OCI-LY7 (cell line): ENCODE measurements at regions not wholly inside any gene's neighbourhood (a gene's known extent, or its start where the extent isn't known, plus 50 kb on each side); places are given as distances from the start of the nearest gene placed in this dataset.

Experiments used
- BruUV-seq: library from RNA; stranded (reverse); fragments of 400-500 nt; replicated peaks from 2 replicates; lab custom pipeline; 2021; lab: Mats Ljungman, UMichigan
- CTCF ChIA-PET: fragments of 300-600 bp; sonication (Branson Sonifier 250); formaldehyde crosslinking; loops from one replicate; lab custom pipeline; 2022; ENCODE audit warnings: antibody characterized with exemption; ENCODE audit not compliant: unreplicated experiment; lab: Charles Lee
- POLR2A ChIA-PET: fragments of 300-600 bp; sonication (Branson Sonifier 250); formaldehyde crosslinking; loops from one replicate; lab custom pipeline; 2022; ENCODE audit warnings: antibody characterized with exemption; lab: Charles Lee
- DNase-seq: peaks from one replicate; pipeline ENCODE4 v3.0.0-alpha.2; 2015; ENCODE audit warnings: low spot score
- H2AFZ ChIP-seq: fragments of 200-600 bp; sonication (generic), shearing (Covaris generic); 2 replicates; pipeline ENCODE4 v1.6.1; 2014; ENCODE audit warnings: mild to moderate bottlenecking, antibody characterized with exemption, low read length, moderate library complexity
- H3K27ac ChIP-seq: fragments of 200-600 bp; sonication (generic); 2 replicates; pipeline ENCODE4 v1.5.1; 2014; ENCODE audit warnings: mixed run types, low read depth, mild to moderate bottlenecking, moderate library complexity, low read length, inconsistent platforms; ENCODE audit not compliant: poor library complexity, severe bottlenecking
- H3K36me3 ChIP-seq: fragments of 200-600 bp; sonication (generic); 2 replicates; pipeline ENCODE4 v1.6.1; 2014; ENCODE audit warnings: mild to moderate bottlenecking, antibody characterized with exemption, low read length, moderate library complexity, mixed read lengths; ENCODE audit not compliant: insufficient read depth
- H3K4me1 ChIP-seq: fragments of 200-600 bp; sonication (generic); 2 replicates; pipeline ENCODE4 v1.5.1; 2014; ENCODE audit warnings: mild to moderate bottlenecking, low read length; ENCODE audit not compliant: insufficient read depth, poor library complexity, severe bottlenecking
- H3K4me2 ChIP-seq: fragments of 200-600 bp; sonication (generic); 2 replicates; pipeline ENCODE4 v1.6.1; 2014; ENCODE audit warnings: mild to moderate bottlenecking, low read length
- H3K4me3 ChIP-seq: fragments of 200-600 bp; sonication (generic); 2 replicates; pipeline ENCODE4 v1.5.1; 2014; ENCODE audit warnings: mild to moderate bottlenecking, low read depth, low read length; ENCODE audit not compliant: poor library complexity, severe bottlenecking
- H3K79me2 ChIP-seq: fragments of 200-600 bp; sonication (generic); 2 replicates; pipeline ENCODE4 v1.6.1; 2016; ENCODE audit warnings: low read depth, mild to moderate bottlenecking, low read length, moderate library complexity, mixed read lengths; ENCODE audit not compliant: insufficient read depth
- H3K9me2 ChIP-seq: fragments of 200-600 bp; sonication (generic); 2 replicates; pipeline ENCODE4 v1.6.1; 2016; ENCODE audit warnings: mild to moderate bottlenecking, low read length, mixed read lengths; ENCODE audit not compliant: insufficient read depth
- H3K9me3 ChIP-seq: fragments of 200-600 bp; sonication (generic); 2 replicates; pipeline ENCODE4 v1.6.1; 2014; ENCODE audit warnings: mild to moderate bottlenecking, mixed run types, low read length, mixed read lengths
- H4K20me1 ChIP-seq: fragments of 200-600 bp; sonication (generic); 2 replicates; pipeline ENCODE4 v1.6.1; 2014; ENCODE audit warnings: mild to moderate bottlenecking, antibody characterized with exemption, low read length, moderate library complexity, mixed read lengths; ENCODE audit not compliant: insufficient read depth
- EZH2phosphoT487 ChIP-seq: fragments of 200-600 bp; sonication (generic); IDR thresholded peaks from 2 replicates; pipeline ENCODE4 v1.6.1; 2018; ENCODE audit warnings: low read depth, borderline replicate concordance, mild to moderate bottlenecking, mixed run types, antibody characterized with exemption, low read length, moderate library complexity, mixed read lengths
- intact Hi-C: fragments of 100-400 bp; cut with micrococcal nuclease; formaldehyde crosslinking; loops from one replicate; pipeline ENCODE4 v1.10.0; 2022; ENCODE audit not compliant: unreplicated experiment
- TF ChIP-seq, protein P1 (sequence below): fragments of 200-600 bp; sonication (generic); conservative IDR thresholded peaks from 2 replicates; pipeline ENCODE4 v1.5.1; 2014; ENCODE audit warnings: mild to moderate bottlenecking, antibody characterized with exemption, low read length, moderate library complexity, mixed read lengths

DNA sequence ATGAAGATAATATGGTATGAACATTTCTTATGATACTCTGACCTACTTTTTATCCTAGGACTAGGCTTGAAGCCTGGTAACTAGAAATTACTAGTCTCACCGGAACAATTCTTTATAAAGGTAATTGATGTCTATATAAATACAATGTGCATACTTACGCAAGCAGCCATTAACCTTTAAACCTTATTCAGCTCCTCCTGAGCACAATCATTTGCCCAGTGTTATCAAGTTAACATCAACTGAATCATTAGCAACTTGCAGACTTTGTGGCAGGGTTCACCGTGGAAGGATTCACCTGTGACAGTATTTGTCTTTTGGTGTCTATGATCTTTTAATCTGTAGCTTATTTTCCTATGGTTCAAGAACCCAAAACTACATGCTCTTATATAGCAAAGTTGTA lies 508.6 kb upstream of the KLHL1 start:
- Histone ChIP-seq H3K27ac (no peak overlapping the region), H3K9me3 (no peaks in the 10 kb centered on the region), H3K9me2 (no peaks in the 10 kb centered on the region), H2AFZ (no peak overlapping the region), H4K20me1 (no peaks in the 10 kb centered on the region), H3K4me1 (no peaks in the 10 kb centered on the region), H3K36me3 (no peaks in the 10 kb centered on the region), H3K4me2 (no peak overlapping the region), H3K4me3 (no peak overlapping the region), H3K79me2 (no peaks in the 10 kb centered on the region)
- intact Hi-C loops = no loop called here
- TF ChIP-seq, protein P1, sequence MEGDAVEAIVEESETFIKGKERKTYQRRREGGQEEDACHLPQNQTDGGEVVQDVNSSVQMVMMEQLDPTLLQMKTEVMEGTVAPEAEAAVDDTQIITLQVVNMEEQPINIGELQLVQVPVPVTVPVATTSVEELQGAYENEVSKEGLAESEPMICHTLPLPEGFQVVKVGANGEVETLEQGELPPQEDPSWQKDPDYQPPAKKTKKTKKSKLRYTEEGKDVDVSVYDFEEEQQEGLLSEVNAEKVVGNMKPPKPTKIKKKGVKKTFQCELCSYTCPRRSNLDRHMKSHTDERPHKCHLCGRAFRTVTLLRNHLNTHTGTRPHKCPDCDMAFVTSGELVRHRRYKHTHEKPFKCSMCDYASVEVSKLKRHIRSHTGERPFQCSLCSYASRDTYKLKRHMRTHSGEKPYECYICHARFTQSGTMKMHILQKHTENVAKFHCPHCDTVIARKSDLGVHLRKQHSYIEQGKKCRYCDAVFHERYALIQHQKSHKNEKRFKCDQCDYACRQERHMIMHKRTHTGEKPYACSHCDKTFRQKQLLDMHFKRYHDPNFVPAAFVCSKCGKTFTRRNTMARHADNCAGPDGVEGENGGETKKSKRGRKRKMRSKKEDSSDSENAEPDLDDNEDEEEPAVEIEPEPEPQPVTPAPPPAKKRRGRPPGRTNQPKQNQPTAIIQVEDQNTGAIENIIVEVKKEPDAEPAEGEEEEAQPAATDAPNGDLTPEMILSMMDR = no peak
- no peak for TF ChIP-seq EZH2phosphoT487
- DNase-seq = no peak
- BruUV-seq = no TSS peak
- POLR2A ChIA-PET = interaction anchor here (1.0 kb wide), 1 partner anchor 26 kb away, joined by 3 read pairs; no protein-coding TSS in a partner anchor
- CTCF ChIA-PET = no interaction called here

- Histone ChIP-seq H3K9me2 (no peaks in the 10 kb centered on the region), H2AFZ (no peak overlapping the region), H4K20me1 (no peaks in the 10 kb centered on the region), H3K36me3 (no peaks in the 10 kb centered on the region), H3K4me3 (no peak overlapping the region), H3K4me2 (no peak overlapping the region), H3K27ac (no peak overlapping the region), H3K4me1 (no peaks in the 10 kb centered on the region), H3K79me2 (no peaks in the 10 kb centered on the region), H3K9me3 (no peaks in the 10 kb centered on the region)
- POLR2A ChIA-PET = no interaction called here
- DNase-seq = no peak
- TF ChIP-seq, protein P1 = 0 out of 2 replicates have a peak, but pooled peaks have one; percentile 27
- no peak for TF ChIP-seq EZH2phosphoT487
- BruUV-seq = no TSS peak
- intact Hi-C loops = no loop called here
- CTCF ChIA-PET = no interaction called here
These were observed 505.0 kb upstream of the KLHL1 start for GRCh38 chr13:70613295-70613694.

DNA sequence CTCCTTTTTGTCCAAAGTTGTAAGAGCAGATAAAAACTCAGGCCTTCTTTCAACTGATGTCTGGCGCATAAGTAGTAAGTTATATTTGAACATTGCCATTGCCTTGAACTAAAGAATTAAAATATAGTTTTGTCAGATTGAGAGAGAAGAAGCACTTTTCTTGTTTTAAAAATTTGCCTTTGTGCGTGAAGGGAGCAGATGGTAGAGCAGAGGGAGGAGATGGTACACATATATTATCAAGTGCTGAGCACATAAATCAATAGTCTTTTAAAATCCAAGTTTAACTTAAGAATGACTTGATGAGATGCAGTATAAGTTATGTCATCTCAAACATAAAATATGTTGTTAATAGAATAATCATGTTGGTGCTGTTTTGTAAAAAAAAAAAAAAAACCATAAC lies 504.6 kb upstream of the KLHL1 start:
- H3K79me2 ChIP-seq = no peaks in the 10 kb centered on the region
- intact Hi-C loops = no loop called here
- no peaks in the 10 kb centered on the region for H3K36me3 ChIP-seq
- H3K27ac ChIP-seq = no peak overlapping the region
- H3K9me2 ChIP-seq = no peaks in the 10 kb centered on the region
- no peak for DNase-seq
- no peak overlapping the region for H3K4me3 ChIP-seq
- H2AFZ ChIP-seq = no peak overlapping the region
- BruUV-seq = no TSS peak
- POLR2A ChIA-PET = no interaction called here
- no peaks in the 10 kb centered on the region for H4K20me1 ChIP-seq
- TF ChIP-seq EZH2phosphoT487 = no peak
- TF ChIP-seq, protein P1 = no peak
- no peaks in the 10 kb centered on the region for H3K9me3 ChIP-seq
- no peak overlapping the region for H3K4me2 ChIP-seq
- no peaks in the 10 kb centered on the region for H3K4me1 ChIP-seq
- CTCF ChIA-PET = no interaction called here
